OCI-LY1 (cell line): ENCODE measurements at regions not wholly inside any gene's neighbourhood (a gene's known extent, or its start where the extent isn't known, plus 50 kb on each side); places are given as distances from the start of the nearest gene placed in this dataset.

Experiments
- EZH2 ChIP-seq: fragments of 200-600 bp; sonication (generic), shearing (Covaris generic); IDR thresholded peaks from 2 replicates; pipeline ENCODE4 v1.8.0; 2017; ENCODE audit warnings: borderline replicate concordance, mixed run types, mild to moderate bottlenecking, antibody characterized with exemption, low read length, moderate library complexity, mixed read lengths
- TF ChIP-seq, protein P1 (sequence below): fragments of 200-600 bp; sonication (generic), shearing (Covaris generic); IDR thresholded peaks from 2 replicates; pipeline ENCODE4 v1.5.1; 2017; ENCODE audit warnings: mild to moderate bottlenecking, antibody characterized with exemption, low read length, moderate library complexity, mixed read lengths

DNA sequence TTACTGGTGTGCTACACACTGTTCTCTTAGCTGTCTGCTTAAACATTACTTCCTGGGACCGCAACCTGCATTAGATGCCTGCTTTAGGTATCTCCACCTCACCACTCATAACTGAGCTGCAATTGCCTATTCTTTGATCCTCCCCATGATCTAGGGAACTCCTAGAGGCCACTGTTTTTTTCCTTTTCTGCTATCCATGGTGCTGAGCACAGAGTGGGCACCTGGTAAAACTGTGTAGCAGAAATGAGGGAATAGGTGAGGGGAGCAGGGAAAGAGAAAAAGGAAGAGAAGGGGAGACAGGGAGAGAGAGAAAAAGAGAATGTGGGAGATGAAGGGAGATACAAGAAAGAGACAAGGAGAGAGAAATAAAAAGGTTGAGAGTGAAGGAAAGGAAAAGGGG is 434.9 kb downstream of the ADRA2A start:
- TF ChIP-seq, protein P1, sequence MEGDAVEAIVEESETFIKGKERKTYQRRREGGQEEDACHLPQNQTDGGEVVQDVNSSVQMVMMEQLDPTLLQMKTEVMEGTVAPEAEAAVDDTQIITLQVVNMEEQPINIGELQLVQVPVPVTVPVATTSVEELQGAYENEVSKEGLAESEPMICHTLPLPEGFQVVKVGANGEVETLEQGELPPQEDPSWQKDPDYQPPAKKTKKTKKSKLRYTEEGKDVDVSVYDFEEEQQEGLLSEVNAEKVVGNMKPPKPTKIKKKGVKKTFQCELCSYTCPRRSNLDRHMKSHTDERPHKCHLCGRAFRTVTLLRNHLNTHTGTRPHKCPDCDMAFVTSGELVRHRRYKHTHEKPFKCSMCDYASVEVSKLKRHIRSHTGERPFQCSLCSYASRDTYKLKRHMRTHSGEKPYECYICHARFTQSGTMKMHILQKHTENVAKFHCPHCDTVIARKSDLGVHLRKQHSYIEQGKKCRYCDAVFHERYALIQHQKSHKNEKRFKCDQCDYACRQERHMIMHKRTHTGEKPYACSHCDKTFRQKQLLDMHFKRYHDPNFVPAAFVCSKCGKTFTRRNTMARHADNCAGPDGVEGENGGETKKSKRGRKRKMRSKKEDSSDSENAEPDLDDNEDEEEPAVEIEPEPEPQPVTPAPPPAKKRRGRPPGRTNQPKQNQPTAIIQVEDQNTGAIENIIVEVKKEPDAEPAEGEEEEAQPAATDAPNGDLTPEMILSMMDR: no peak
- no peak for TF ChIP-seq EZH2
